GM18861 (cell line): ENCODE measurements at regions not wholly inside any gene's neighbourhood (a gene's known extent, or its start where the extent isn't known, plus 50 kb on each side); places are given as distances from the start of the nearest gene placed in this dataset.
"Not testable (repeated sequence)": the region's sequence is repeated elsewhere in the genome, so short reads cannot be mapped to it uniquely, and the experiment has no call there.

Experiments
- ATAC-seq: cut with Tn5 transposase; IDR thresholded peaks from one replicate; pipeline ENCODE4 v1.9.1; 2021; ENCODE audit not compliant: unreplicated experiment

DNA sequence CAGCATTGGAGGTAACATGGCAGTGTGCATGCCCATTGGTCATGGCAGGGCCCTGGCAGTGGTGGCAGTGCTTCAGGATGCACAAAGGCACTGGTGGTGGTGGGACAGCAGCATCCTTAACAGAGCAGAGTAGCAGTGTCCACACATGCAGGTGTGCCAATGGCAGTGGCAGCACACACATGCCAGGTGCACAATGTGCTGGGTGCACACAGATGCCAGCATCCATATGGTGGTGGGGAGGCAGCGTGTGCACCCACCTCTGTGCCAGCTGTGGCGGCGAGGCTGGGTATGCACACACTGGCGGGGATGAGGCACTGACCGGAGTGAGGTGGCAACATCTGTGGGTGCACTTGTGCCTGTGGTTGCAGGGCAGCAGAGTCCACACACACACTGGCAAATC lies 150.6 kb downstream of the SI start:
- ATAC-seq: no peak

DNA sequence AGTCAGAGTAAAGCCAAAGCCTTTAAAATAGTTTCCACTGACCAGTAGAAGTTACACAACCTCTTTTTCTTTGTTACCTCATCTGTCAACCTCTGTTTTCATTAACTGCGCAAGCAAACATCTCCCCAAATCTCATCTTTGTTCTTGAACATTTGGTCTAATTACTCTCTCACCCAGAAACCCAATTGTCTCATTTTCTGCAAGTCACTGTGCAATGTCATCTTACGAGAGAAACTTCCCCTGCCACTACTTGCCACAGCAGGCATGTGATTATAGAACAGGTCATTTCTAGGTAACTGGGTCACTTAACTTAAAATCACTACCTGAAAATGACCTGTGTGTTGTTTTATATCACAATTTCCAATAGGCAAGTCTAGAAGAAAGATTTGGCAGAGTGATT lies 159.4 kb downstream of the SI start:
- no peak for ATAC-seq

DNA sequence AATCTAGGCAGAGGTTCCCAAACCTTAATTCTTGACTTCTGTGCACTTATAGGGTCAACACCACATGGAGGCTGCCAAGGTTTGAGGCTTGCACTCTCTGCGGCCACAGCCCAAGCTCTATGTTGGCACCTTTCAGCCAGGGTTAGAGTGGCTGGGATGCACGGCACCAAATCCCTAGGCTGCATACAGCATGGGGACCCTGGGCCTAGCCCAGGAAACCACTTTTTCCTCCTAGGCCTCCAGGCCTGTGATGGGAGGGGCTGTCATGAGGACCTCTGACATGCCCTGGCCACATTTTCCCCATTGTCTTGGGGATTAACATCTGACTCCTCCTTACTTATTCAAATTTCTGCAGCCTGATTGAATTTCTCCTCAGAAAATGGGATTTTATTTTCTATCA lies 165.4 kb downstream of the SI start:
- ATAC-seq: no peak

DNA sequence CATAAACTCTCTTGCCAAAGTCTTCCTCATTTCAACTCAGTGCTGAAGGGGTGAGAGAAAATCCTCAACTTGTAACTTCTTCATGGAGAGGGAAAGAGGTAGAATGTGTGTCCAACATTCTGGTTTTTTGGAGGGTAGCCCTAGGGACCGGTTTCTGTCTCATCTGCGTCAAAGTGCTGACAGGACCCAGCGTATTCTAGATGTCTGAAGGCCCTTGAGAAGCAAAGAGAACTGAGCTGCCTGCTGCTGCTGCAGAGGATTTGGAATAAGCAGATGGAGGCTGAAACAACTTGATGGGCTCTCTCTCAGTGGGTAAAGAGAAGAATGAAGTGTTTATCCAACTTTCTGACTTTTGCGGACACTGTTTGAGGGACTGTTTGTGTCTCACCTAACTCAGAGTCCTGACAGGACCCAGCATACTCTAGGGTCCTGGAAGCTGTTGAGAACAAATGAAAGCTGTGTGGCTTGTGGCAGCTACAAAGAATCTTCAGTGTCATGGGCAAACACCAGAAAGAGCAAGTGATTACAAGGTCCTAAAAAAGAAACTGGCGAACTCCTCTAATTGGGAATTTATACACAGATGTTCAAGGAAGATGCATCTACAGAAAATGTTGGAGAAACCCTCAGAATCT lies 174.4 kb downstream of the SI start:
- ATAC-seq: no peak

DNA sequence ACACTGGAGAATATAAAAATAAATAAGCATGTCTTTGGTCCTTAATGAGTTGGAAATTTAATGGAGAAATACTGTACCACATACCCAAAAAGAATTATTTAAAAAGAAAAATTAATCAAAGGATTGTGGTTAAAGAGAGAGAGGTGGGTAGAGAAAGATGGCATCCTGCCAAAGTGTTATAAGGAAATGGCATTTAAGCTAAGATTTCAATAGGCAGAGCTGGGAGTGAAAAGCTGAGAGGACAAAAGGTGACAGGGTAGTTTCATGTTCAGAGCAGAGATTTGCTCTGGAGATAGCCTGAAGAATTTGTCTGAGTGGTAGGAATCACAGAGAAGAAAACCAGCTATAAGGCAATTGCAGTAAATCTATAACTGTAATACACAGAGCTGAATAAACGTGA lies 181.0 kb downstream of the SI start:
- ATAC-seq: no peak

DNA sequence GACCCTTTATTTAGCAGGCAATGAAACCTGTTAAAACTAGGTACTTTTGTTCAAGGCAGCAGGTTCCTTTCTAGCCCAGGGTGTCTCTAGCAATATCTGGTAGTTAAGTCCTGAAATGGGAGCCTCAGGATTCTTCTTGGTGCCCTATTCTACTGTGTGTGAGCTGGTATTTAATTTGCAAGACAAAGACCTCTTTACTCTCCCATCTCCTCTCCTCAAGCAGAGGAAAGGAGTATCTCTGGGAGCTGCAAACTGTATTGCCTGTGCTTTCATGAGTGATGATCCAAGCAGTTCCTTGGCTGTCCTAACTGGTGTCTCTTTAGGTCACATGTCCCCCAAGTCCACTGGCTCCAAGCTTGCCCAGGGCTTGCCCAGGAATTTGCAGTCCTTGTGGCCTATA lies 188.2 kb downstream of the SI start:
- ATAC-seq: no peak

DNA sequence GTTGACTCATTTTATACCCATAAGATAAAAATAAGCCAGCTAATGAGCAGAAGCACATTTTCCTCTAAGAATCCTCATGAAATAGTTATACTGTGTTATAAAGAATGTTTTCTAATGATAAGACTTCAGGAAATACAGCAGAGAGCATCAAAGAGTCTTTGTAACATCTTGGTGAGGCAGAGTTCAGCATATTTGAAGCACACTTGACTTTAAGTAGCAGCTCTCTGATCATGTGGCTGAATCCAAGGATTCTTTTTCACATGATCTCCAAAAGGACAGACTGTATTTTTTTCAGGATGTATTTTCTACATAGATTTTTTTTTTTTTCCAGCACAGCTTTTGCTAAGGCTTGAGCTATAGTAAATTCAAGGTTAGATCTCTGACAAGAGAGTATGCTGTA lies 195.1 kb downstream of the SI start:
- no peak for ATAC-seq

DNA sequence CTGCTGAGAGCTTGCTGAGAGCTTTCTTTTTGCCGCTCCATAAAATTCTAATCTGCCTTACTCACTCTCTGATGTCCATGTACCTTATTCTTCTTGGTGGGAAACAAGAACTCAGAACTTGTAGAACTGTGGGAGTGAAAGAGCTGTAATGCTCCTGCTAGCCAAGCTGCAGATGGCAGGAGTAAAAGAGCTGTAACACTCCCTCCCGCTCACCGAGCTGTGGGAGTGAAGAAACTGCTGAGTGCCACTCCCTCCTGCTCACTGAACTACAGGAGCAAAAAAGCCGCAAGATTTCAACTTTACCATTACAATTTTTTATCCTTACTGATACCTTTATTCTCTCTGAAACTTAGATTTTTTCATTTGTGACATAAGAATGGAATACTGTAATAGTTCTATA lies 199.1 kb downstream of the SI start:
- no peak for ATAC-seq

DNA sequence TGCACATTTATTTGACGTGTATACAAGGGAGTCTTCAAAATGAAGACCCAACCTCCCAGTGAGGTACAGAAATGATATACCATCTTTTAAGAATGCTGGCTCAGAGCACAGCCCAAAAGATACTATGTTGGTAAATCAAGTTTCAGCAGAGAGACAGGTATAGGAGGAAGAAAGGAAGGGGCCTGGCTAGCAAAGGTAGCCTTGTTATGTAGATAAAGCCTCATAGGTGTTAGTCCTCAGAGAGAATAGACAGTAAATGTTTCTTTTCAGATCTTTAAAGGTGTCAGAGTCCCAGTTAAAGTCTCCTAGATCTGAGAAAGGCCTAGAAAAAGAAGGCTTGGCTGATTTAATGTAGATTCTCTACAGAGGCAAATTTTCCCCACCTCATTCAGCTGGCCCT lies 213.8 kb downstream of the SI start:
- no peak for ATAC-seq

DNA sequence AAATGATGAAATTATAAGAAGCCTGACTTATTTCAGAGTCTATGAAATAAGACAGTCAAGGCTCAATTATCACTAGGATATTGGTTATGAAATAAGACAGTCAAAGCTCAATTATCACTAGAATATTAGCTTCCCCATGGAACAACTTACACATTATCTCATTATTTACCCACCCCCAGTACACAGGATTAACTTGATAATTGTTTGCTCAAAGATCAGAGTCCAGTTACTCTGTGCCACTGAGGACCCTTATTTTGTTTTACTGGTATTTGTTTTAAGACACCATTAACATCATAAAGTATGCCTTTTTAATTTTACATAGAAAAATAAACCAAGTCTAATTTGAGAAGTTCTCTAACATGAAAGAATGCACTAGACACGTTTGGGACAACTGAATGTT lies 225.4 kb downstream of the SI start:
- no peak for ATAC-seq

DNA sequence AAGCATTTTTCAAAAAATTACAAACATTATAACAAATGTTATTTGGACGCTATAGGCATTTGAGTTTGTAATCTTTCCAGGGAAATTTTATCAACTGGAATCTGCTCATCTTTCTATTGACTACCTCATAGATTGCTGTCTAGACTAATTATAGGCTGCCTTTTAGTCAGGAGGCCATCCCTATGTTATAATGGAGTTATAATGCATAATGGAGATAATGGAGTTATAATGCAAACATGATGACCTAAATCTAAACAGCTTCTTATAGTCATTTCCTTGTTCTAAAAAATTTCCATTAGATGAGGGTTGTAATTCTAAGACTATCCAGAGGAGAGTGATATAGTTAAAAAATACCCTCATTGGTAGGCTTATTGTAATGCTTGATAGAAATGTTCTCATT lies 226.4 kb downstream of the SI start:
- no peak for ATAC-seq

DNA sequence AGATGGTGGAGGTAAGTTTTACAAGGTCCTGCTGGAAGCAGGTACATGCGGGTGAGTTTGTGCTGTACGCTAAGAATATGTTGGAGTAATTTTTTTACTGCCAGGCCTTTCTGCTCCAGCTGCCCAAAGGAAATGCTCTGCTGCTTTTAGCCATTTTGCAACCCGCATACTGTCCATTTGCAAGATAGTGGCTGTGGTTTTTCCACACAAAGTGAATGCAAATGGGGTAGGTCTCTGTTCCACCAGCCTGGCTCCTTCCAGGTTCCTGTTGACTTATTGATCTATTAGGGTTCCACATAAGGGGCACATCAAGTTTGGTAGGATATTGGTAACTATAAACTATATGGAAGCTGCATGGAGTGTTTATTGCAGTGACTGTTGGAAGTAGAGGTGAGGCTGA lies 227.1 kb downstream of the SI start:
- ATAC-seq: no peak

DNA sequence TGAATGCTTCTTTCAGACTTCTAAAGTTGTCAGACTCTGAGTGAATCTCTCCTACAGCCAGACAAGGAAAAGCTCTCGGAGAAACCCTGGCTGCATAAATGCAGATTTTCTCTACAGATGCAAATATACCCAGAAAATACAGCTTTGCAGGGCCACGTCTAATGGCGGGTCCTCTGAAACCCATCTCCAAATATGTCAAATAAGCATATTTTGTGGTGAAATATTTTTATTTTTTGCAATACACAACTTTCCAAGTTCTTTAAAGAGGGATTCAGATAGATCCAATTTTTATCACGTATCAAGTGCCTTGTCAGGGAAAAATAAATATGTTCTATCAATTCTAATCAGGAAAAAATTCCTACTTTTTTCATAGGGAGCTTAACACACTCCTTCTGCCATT lies 229.4 kb downstream of the SI start:
- ATAC-seq: no peak

DNA sequence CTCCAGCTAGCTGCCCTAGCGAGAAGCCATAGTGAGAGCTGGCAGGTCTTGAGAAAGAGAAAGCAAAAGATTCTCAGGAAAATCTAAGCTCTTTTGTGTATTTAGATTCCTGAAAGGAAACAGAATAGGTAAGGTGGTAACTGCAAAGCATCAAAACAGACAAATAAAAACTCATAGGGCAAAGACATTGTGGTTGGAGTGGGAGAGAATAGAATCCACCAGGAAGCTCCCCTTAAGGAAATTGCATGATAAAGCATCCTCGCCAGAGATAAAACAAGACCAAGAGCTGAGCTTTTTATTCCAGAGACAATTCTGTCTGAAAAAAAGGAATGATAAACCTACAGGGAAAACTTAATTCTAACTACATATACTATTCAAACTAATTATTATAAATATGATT lies 232.6 kb downstream of the SI start:
- no peak for ATAC-seq

DNA sequence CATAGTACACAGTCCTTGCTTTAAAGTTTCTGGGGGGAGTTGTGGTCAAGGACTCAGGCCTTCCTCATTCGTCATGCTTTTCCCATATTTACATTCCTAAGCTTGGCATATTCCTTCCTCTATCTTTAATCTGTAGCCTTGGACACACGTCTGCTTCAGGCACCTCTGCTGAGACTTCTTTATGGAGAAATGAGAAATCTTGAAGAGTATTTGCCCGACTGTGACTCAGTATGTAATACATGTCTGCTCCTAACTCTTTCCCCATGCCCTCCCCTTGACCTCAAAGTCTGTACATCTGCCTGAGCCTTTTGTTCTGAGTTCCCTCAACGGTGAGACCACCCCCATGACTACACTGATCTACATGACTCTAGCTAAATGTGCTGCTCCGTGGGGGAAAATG lies 246.1 kb downstream of the SI start:
- no peak for ATAC-seq

DNA sequence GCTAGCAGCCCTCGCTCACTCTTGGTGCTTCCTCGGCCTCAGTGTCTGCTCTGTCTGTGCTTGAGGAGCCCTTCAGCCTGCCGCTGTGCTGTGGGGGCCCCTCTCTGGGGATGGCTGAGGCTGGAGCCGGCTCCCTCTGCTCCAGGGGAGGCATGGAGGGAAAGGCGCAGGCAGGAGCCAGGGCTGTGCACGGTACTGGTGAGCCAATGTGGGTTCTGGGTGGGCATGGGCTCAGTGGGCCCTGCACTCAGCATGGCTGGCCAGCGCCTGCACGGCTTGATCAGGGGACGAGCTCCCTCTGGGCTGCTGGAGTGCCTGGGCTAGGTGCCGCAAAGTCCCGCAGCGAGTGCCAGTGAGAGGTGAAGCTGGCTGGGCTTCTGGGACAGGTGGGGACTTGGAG lies 260.0 kb downstream of the SI start:
- no peak for ATAC-seq

DNA sequence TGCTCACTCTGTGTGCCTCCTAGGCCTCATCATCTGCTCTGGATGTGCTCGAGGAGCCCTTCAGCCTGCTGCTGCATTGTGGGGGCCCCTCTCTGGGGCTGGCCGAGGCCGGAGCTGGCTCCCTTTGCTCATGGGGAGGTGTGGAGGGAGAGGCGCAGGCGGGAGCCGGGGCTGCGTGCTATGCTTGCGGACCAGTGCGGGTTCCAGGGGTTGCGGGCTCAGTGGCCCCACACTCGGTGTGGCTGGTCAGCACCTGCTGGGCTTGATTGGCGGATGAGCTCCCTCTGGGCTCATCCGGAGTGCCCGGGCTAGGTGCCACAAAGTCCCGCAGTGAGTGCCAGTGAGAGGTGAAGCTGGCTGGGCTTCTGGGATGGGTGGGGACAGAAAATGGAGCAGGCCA lies 264.2 kb downstream of the SI start:
- no peak for ATAC-seq

DNA sequence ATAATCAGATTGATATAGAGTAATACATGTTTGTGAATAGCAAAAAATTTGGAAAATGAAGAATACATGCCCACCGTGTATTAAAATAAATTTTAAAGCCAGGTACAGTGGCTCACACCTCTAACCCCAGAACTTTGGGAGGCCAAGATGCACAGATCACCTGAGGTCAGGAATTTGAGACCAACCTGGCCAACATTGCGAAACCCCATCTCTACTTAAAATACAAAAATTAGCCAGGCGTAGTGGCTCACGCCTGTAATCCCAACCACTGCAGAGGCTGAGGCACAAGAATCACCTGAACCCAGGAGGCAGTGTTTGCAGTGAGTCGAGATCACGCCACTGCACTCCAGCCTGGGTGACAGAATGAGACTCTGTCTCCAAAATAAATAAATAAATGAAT lies 266.3 kb downstream of the SI start:
- ATAC-seq: no peak

DNA sequence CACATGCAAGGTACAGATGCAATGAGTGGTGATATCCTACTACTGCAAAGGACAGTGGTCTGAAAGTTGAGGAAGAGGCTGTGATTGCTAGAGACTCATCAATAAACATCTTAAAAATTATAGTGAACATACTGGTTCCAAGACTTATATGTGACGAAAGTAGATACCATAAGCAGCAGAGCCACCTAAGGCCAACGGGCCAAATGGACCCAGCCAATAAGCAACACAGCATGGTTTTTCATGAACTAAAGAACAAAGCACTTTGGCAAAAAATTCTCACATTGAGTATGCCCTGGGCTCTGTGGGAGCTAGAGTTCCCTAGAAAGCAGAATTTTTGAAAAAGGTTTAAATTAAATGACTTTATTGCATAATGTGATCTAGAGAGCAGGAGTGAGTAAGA lies 272.1 kb downstream of the SI start:
- ATAC-seq: no peak

DNA sequence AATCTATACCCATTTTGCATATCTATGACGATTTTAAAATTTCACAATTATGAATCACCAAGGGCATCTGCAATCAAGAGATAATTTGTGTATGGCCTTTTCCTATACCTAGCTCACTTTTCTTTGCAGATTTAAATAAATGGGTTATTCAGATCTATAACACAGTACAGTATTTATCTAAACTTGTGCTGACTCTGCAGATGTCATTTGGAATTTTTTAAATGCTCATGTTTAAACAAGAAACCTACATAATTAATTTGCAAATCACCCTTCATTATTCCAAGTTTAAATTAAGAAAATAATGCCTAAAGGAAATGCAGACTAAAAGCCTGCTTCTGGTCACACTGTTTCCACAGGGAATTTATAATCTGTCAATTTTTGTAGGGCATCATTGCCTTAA lies 284.2 kb downstream of the SI start:
- no peak for ATAC-seq

DNA sequence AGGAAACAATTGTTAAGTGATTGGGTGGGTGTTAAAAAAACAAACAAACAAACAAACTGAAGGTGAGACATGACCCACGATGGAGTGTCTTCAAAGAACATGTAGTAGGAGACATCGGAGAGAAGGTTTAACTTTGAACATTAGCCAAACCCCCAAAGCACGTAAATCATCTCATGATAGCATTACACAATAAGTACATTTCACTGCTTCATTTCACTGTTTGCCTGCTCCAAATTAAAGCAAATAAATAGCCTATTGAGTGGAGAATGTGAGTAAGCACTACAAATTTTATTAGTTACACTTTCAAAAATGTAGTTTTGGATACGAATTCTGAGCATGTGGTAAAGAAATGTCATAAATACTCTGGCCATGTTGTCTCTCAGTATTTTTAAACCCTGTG lies 287.0 kb downstream of the SI start:
- no peak for ATAC-seq

DNA sequence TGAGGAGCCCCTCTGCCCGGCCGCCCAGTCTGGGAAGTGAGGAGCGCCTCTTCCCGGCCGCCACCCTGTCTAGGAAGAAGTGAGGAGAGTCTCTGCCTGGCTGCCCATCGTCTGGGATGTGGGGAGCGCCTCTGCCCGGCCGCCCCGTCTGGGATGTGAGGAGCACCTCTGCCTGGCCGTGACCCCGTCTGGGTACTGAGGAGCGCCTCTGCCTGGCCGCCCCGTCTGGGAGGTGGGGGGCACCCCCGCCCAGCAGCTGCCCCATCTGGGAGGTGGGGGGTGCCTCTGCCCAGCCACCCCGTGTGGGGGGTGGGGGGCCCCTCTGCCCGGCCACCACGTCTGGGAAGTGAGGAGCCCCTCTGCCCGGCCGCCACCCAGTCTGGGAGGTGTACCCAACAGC lies 293.9 kb downstream of the SI start:
- not testable (repeated sequence) for ATAC-seq

DNA sequence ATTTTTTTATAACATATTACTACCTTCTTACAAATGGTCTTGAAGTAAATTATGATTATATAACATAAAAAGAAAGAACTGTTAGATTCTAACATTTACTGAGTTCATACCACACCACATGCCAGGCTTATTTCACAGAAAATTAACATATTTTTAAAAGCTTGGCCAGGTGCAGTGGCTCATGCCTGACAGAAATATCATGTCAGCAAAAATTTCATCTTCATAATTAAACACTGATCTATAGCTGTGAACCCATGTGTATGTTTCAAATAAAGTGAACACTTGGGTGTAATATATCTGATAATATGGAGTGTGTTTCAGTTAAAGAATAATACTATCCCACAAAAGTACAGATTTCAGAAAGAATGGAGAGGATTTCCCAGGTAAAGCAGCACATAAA lies 296.5 kb downstream of the SI start:
- no peak for ATAC-seq

DNA sequence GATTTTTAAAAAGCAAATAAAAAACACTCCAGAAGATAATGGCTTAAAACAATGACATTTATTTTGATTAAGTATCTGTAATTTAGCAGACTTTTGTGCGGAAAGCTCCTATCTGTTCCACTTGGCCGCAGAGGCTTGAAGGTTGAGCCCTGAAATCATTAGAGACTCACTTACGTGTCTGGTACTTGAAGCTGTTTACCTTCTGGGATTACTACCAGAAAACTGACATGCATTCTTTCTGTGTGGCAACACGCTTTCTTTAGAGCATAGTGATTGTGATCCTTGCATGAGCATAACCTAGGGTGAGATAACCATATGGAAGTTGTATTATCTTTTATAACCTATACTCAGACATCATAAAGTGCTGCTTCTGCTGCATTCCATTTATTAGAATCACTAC lies 298.5 kb downstream of the SI start:
- no peak for ATAC-seq
